IMR-90 (cell line): ENCODE measurements at regions not wholly inside any gene's neighbourhood (a gene's known extent, or its start where the extent isn't known, plus 50 kb on each side); places are given as distances from the start of the nearest gene placed in this dataset.
A peak's percentile ranks its signal among the peaks of the same experiment; 100 is the strongest.

Experiments
- ATAC-seq: fragments of 200-7000 bp; cut with Tn5 transposase; 2 replicates; pipeline ENCODE4 v1.9.1; 2020; ENCODE audit warnings: low read depth, mild to moderate bottlenecking, moderate library complexity
- BruUV-seq: library from RNA; stranded (reverse); fragments of 400-500 nt; replicated peaks from 2 replicates; lab custom pipeline; 2021; lab: Mats Ljungman, UMichigan
- CTCF ChIA-PET: fragments of 300-600 bp; formaldehyde crosslinking; extraction: SDS; loops from one replicate; lab custom pipeline; 2021; ENCODE audit warnings: antibody characterized with exemption; lab: Yijun Ruan, JAX
- POLR2A ChIA-PET: fragments of 300-600 bp; sonication (Branson Sonifier 250); formaldehyde crosslinking; loops from one replicate; lab custom pipeline; 2022; ENCODE audit warnings: antibody characterized with exemption; ENCODE audit not compliant: unreplicated experiment; lab: Charles Lee
- DNase-seq: peaks from one replicate; pipeline ENCODE4 v3.0.0; 2013
- H2AFZ ChIP-seq: replicated peaks from 2 replicates; pipeline ENCODE3; 2013; ENCODE audit warnings: low read length, mild to moderate bottlenecking; ENCODE audit not compliant: poor library complexity
- H2AK5ac ChIP-seq: 2 replicates; pipeline ENCODE4 v1.6.1; 2013; ENCODE audit warnings: low read depth, low read length, inconsistent platforms
- H2AK9ac ChIP-seq: replicated peaks from 2 replicates; pipeline ENCODE3; 2013; ENCODE audit warnings: mild to moderate bottlenecking, low read depth, low read length, moderate library complexity; ENCODE audit not compliant: poor library complexity
- H2BK120ac ChIP-seq: 2 replicates; pipeline ENCODE4 v1.6.1; 2013; ENCODE audit warnings: low read depth, low read length, inconsistent platforms
- H2BK15ac ChIP-seq: 3 replicates; pipeline ENCODE4 v1.6.1; 2013; ENCODE audit warnings: low read depth, low read length, inconsistent platforms
- H2BK20ac ChIP-seq: 2 replicates; pipeline ENCODE4 v1.6.1; 2013; ENCODE audit warnings: low read depth, mild to moderate bottlenecking, inconsistent platforms, low read length, moderate library complexity
- H2BK5ac ChIP-seq: 2 replicates; pipeline ENCODE4 v1.6.1; 2013; ENCODE audit warnings: mild to moderate bottlenecking, low read depth, low read length, inconsistent platforms; ENCODE audit not compliant: poor library complexity, severe bottlenecking
- H3K14ac ChIP-seq: replicated peaks from 2 replicates; pipeline ENCODE4 v1.6.1; 2013; ENCODE audit warnings: low read depth, low read length, inconsistent platforms
- H3K18ac ChIP-seq: 2 replicates; pipeline ENCODE4 v1.6.1; 2013; ENCODE audit warnings: low read depth, low read length, control low read depth
- H3K23ac ChIP-seq: 2 replicates; pipeline ENCODE4 v1.6.1; 2013; ENCODE audit warnings: low read depth, low read length, inconsistent platforms
- H3K27ac ChIP-seq: 2 replicates; pipeline ENCODE4 v1.5.1; 2013; ENCODE audit warnings: mild to moderate bottlenecking, control low read depth, low read length; ENCODE audit not compliant: insufficient read depth
- H3K27me3 ChIP-seq: 2 replicates; pipeline ENCODE4 v1.6.1; 2013; ENCODE audit warnings: low read length; ENCODE audit not compliant: control insufficient read depth, insufficient read depth
- H3K36me3 ChIP-seq: 2 replicates; pipeline ENCODE4 v1.6.1; 2013; ENCODE audit warnings: low read length, mixed read lengths; ENCODE audit not compliant: control insufficient read depth, insufficient read depth
- H3K4ac ChIP-seq: 2 replicates; pipeline ENCODE4 v1.6.1; 2013; ENCODE audit warnings: low read depth, low read length, inconsistent platforms
- H3K4me1 ChIP-seq: 2 replicates; pipeline ENCODE4 v1.6.1; 2013; ENCODE audit warnings: low read length, mixed read lengths; ENCODE audit not compliant: control insufficient read depth, insufficient read depth
- H3K4me2 ChIP-seq: 2 replicates; pipeline ENCODE4 v1.6.1; 2013; ENCODE audit warnings: low read depth, mild to moderate bottlenecking, control low read depth, low read length, moderate library complexity
- H3K4me3 ChIP-seq: 2 replicates; pipeline ENCODE4 v1.5.1; 2013; ENCODE audit warnings: low read depth, mild to moderate bottlenecking, control low read depth, low read length, moderate library complexity; ENCODE audit not compliant: insufficient read depth
- H3K56ac ChIP-seq: 2 replicates; pipeline ENCODE4 v1.6.1; 2013; ENCODE audit warnings: low read length, inconsistent platforms; ENCODE audit not compliant: insufficient read depth; ENCODE audit errors: extremely low read depth
- H3K79me1 ChIP-seq, 2 experiments: 2 replicates each; pipeline ENCODE4 v1.6.1; 2013; ENCODE audit warnings: low read length in 2 of 2, inconsistent platforms in 1 of 2, low read depth in 1 of 2
- H3K9ac ChIP-seq: 2 replicates; pipeline ENCODE4 v1.6.1; 2013; ENCODE audit warnings: low read depth, low read length, control low read depth
- H3K9me1 ChIP-seq: 2 replicates; pipeline ENCODE4 v1.6.1; 2013; ENCODE audit warnings: low read length, inconsistent platforms; ENCODE audit not compliant: insufficient read depth
- H3K9me3 ChIP-seq: 2 replicates; pipeline ENCODE4 v1.6.1; 2013; ENCODE audit warnings: low read length; ENCODE audit not compliant: control insufficient read depth, insufficient read depth
- H4K20me1 ChIP-seq: 2 replicates; pipeline ENCODE4 v1.6.1; 2013; ENCODE audit warnings: low read length, inconsistent platforms; ENCODE audit not compliant: insufficient read depth
- H4K5ac ChIP-seq: 2 replicates; pipeline ENCODE4 v1.6.1; 2013; ENCODE audit warnings: mild to moderate bottlenecking, low read depth, low read length, control low read depth
- H4K8ac ChIP-seq, 2 experiments: 2 replicates each; pipeline ENCODE4 v1.6.1; 2013; ENCODE audit warnings: low read depth in 2 of 2, low read length in 2 of 2, control low read depth in 1 of 2, inconsistent platforms in 1 of 2
- H4K91ac ChIP-seq: 2 replicates; pipeline ENCODE4 v1.6.1; 2013; ENCODE audit warnings: low read depth, low read length, inconsistent platforms; ENCODE audit not compliant: insufficient read depth
- CEBPB ChIP-seq: IDR thresholded peaks from 2 replicates; pipeline ENCODE4 v1.6.1; 2012; ENCODE audit warnings: low read depth, low read length, improper control_type of control experiment
- FOS ChIP-seq: fragments of 150-350 bp; IDR thresholded peaks from 2 replicates; pipeline ENCODE4 v1.6.1; 2016; ENCODE audit warnings: low read depth, low read length
- MAFK ChIP-seq: IDR thresholded peaks from 2 replicates; pipeline ENCODE4 v1.6.1; 2012; ENCODE audit warnings: low read depth, low read length, improper control_type of control experiment
- MXI1 ChIP-seq: IDR thresholded peaks from 2 replicates; pipeline ENCODE4 v1.6.1; 2012; ENCODE audit warnings: low read depth, mild to moderate bottlenecking, low read length, moderate library complexity, borderline replicate concordance
- RAD21 ChIP-seq: IDR thresholded peaks from 2 replicates; pipeline ENCODE4 v1.6.1; 2012; ENCODE audit warnings: low read length, improper control_type of control experiment
- RFX5 ChIP-seq: IDR thresholded peaks from 2 replicates; pipeline ENCODE4 v1.8.0; 2012; ENCODE audit warnings: low read depth, mild to moderate bottlenecking, low read length, moderate library complexity
- WGBS, 2 experiments: methylation state at CpG; one replicate each; pipeline versions ENCODE4 v1.1.5 to v1.1.7; 2013; ENCODE audit warnings: missing lambda C conversion rate in 2 of 2; ENCODE audit not compliant: insufficient read length in 1 of 2; ENCODE audit errors: extremely low coverage in 2 of 2; 5-methylcytosine and 5-hydroxymethylcytosine counted together
- dilution Hi-C: fragments of 300-500 bp; cut with HindIII; formaldehyde crosslinking; loops from one replicate; pipeline ENCODE4 v1.14.3; 2018; ENCODE audit warnings: low sequenced_read_pairs; ENCODE audit not compliant: unreplicated experiment
- in situ Hi-C: fragments of 300-500 bp; cut with MboI; formaldehyde crosslinking; loops from 3 replicates; pipeline ENCODE4 v1.14.3; 2019; ENCODE audit warnings: low sequenced_read_pairs, inconsistent platforms, mixed read lengths
- intact Hi-C: fragments of 100-400 bp; cut with micrococcal nuclease; formaldehyde crosslinking; loops from 2 replicates; pipeline ENCODE4 v1.10.0; 2022
- TF ChIP-seq, protein P1 (sequence below): fragments of 150-350 bp; IDR thresholded peaks from 2 replicates; pipeline ENCODE4 v1.6.1; 2016; ENCODE audit warnings: low read depth, mild to moderate bottlenecking, low read length, moderate library complexity, borderline replicate concordance
- TF ChIP-seq, protein P2 (sequence below): fragments of 150-350 bp; IDR thresholded peaks from 2 replicates; pipeline ENCODE4 v1.6.1; 2017; ENCODE audit warnings: mild to moderate bottlenecking, antibody characterized with exemption, low read length, low read depth

DNA sequence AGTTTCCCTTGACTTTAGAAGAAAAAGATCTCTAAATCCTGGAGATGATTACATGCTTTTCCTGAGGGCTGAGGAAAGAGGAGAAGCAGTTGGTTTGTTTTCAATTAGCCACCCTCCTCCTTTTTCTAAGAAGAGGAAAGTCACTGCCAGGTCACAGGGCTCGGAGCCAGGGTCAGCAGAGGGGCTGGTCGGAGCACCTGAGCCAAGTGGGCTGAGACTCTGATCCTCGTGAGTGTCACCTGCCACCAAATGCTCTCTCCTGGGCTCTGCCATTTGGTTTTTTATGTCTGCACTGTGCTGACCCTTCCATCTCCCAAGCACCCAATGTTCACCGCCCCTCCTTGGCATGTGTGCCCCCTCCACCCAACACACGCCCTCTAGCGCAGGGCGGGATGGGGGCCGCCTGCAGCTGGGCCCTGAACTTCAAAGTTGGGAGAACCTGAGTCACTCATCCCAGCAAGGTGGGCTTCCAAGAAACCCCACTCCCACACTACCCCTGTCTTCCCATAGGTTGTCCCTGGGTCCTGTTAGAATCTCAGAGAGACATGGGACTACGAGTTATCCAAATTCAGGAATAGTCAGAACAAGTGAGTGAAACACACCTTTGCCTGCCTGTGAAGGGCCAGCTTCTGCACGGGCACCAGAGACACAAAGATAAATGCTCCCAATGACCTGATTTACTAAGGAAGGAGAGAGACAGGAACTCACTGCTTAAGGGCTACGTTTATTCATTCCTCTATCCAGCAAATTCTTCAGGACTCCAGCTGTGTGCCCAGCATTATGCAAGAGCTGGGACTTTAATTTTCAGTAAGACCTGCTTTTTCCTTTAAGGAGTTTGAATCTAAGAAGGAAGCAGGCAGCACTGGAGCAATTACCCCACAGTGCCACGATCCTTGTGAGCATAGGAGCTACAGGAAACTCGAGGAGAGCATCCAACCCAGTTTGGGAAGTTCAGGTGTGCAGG, 127.5 kb downstream of the RHOU start:
- no peak overlapping the region; the same call in 1 of the 2 replicates for H3K4me2 ChIP-seq
- 92% methylated on average over 7 of the region's 13 CpGs; no CpG with 5 or more reads in 1 of the 2 experiments for WGBS, 2 experiments

More for the DNA sequence above, 127.5 kb downstream of the RHOU start:
- Histone ChIP-seq H3K18ac (no peak overlapping the region), H3K9ac (no peak overlapping the region), H3K4me3 (no peak overlapping the region), H4K20me1 (no peaks in the 10 kb centered on the region), H2AFZ (no peak overlapping the region), H3K27me3 (no peaks in the 10 kb centered on the region), H3K9me3 (no peaks in the 10 kb centered on the region), H3K27ac (no peak overlapping the region), H4K91ac (no peak overlapping the region; the same call in 1 of the 2 replicates), H2BK15ac (no peak overlapping the region; the same call in 2 of the 3 replicates), H3K79me1 (no peaks in the 10 kb centered on the region), H2AK9ac (no peak overlapping the region), H3K56ac (no peak overlapping the region), H3K36me3 (no peaks in the 10 kb centered on the region), H3K4ac (peak overlapping the region; percentile 10; the same call in 1 of the 2 replicates), H2BK120ac (peak overlapping the region; percentile 11; the same call in 1 of the 2 replicates), H3K9me1 (no peaks in the 10 kb centered on the region; the same call in 1 of the 2 replicates), H3K23ac (no peak overlapping the region; the same call in 1 of the 2 replicates), H3K14ac (0 out of 2 replicates have a peak overlapping the region, but pooled peaks have one; percentile 49), H4K5ac (no peak overlapping the region), H3K4me1 (peaks cover 19% of the 10 kb centered on the region; the same call in 1 of the 2 replicates), H2BK5ac (no peak overlapping the region), H4K8ac (no peak overlapping the region), H2BK20ac (peak overlapping the region; percentile 8), H2AK5ac (peak overlapping the region; percentile 48; the same call in 1 of the 2 replicates)
- ATAC-seq (0 out of 2 replicates have a peak, but pooled peaks have one; percentile 5), DNase-seq (peak; percentile 18)
- no TSS peak for BruUV-seq
- ChIA-PET CTCF (no interaction called here), POLR2A (no interaction called here)
- in situ Hi-C loops (no loop called here), dilution Hi-C loops (no loop called here), intact Hi-C loops (no loop called here)
- TF ChIP-seq RFX5: no peak
- TF ChIP-seq FOS: no peak
- no peak for TF ChIP-seq MAFK
- TF ChIP-seq RAD21: no peak
- TF ChIP-seq, protein P1, sequence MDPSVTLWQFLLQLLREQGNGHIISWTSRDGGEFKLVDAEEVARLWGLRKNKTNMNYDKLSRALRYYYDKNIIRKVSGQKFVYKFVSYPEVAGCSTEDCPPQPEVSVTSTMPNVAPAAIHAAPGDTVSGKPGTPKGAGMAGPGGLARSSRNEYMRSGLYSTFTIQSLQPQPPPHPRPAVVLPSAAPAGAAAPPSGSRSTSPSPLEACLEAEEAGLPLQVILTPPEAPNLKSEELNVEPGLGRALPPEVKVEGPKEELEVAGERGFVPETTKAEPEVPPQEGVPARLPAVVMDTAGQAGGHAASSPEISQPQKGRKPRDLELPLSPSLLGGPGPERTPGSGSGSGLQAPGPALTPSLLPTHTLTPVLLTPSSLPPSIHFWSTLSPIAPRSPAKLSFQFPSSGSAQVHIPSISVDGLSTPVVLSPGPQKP: no peak
- no peak for TF ChIP-seq MXI1
- peak; percentile 60 for TF ChIP-seq CEBPB
- TF ChIP-seq, protein P2, sequence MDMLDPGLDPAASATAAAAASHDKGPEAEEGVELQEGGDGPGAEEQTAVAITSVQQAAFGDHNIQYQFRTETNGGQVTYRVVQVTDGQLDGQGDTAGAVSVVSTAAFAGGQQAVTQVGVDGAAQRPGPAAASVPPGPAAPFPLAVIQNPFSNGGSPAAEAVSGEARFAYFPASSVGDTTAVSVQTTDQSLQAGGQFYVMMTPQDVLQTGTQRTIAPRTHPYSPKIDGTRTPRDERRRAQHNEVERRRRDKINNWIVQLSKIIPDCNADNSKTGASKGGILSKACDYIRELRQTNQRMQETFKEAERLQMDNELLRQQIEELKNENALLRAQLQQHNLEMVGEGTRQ: no peak
